ENCODE measurements at regions not wholly inside any gene's neighbourhood (a gene's known extent, or its start where the extent isn't known, plus 50 kb on each side); places are given as distances from the start of the nearest gene placed in this dataset.

DNA sequence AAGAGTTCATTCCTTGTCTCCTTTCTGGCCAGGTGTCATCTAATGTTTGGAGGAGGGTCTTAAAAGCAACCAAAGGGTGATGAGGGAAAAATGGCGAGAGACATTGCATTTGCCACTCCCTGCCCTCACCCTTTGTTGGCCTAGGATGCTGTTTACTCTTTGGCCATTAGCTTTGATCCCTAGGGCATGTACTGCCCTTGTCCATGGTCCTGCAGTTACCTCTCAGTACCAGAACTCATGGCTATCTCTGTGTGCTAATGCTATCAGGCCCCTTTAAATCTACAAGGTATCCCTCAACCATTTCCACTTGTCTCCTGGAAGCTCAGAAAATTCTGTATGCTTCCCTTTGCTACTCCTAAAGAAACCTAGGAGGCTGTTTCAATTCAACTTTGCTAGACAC is 424.8 kb upstream of the PLXNA2 start:
- TF ChIP-seq, protein P1, sequence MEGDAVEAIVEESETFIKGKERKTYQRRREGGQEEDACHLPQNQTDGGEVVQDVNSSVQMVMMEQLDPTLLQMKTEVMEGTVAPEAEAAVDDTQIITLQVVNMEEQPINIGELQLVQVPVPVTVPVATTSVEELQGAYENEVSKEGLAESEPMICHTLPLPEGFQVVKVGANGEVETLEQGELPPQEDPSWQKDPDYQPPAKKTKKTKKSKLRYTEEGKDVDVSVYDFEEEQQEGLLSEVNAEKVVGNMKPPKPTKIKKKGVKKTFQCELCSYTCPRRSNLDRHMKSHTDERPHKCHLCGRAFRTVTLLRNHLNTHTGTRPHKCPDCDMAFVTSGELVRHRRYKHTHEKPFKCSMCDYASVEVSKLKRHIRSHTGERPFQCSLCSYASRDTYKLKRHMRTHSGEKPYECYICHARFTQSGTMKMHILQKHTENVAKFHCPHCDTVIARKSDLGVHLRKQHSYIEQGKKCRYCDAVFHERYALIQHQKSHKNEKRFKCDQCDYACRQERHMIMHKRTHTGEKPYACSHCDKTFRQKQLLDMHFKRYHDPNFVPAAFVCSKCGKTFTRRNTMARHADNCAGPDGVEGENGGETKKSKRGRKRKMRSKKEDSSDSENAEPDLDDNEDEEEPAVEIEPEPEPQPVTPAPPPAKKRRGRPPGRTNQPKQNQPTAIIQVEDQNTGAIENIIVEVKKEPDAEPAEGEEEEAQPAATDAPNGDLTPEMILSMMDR (conservative IDR thresholded peaks at IDR 0.05 in 1 of 2, IDR thresholded peaks at IDR 0.05 in 1 of 2; ENCODE audit: extremely low read depth in 1 of 2, insufficient read depth in 1 of 2, low read depth in 1 of 2, low read length in 2 of 2), result no peak
- TF ChIP-seq EZH2 (IDR thresholded peaks at IDR 0.05; ENCODE audit: borderline replicate concordance, low read length), result no peak
